SH-SY5Y (cell line): ENCODE measurements at regions not wholly inside any gene's neighbourhood (a gene's known extent, or its start where the extent isn't known, plus 50 kb on each side); places are given as distances from the start of the nearest gene placed in this dataset.
A peak's percentile ranks its signal among the peaks of the same experiment; 100 is the strongest.

Experiments used
- GATA2 ChIP-seq: IDR thresholded peaks from 2 replicates; pipeline ENCODE4 v1.6.1; 2011; ENCODE audit warnings: mild to moderate bottlenecking, low read depth, low read length
- GATA3 ChIP-seq: IDR thresholded peaks from 2 replicates; pipeline ENCODE4 v1.6.1; 2011; ENCODE audit warnings: low read depth, mild to moderate bottlenecking, low read length, moderate library complexity

- TF ChIP-seq GATA2: no peak
- no peak for TF ChIP-seq GATA3
Observed at GRCh38 chr18:11497585-11497984, 111.8 kb upstream of the SLC35G4 start.

DNA sequence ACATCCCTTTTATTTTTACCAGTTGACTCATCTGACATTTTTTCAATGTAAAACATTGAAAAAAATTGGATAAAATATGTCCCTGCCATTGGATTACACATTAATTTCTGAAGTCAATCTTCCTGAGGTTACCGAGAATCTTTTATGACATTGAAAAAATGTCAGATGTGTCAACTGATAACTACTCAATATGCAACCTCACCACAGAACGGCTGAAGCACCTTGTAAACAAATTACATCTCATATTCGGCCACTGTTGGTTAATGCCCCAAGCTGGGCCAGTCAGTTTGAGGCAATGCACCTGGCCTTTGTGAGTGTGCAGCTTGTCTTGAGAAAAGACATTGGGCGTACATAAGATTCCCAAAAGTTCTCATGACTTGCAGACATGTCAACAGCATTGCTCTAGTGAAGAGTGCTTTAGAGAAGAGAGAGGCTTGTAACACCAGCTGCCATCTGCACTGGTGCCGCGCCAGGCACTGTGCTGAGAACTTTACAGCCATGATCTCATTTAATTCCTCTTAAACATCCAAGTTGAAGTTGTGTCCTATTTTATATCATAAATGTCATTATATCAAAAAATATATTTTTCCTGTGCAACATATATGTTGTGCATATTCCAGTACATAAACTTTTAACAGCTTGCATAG, 112.7 kb upstream of the SLC35G4 start:
- TF ChIP-seq GATA2 (no peak), GATA3 (no peak)

- TF ChIP-seq GATA3: no peak
- no peak for TF ChIP-seq GATA2
Observed at GRCh38 chr18:11495441-11495840, 114.0 kb upstream of the SLC35G4 start.

- no peak for TF ChIP-seq GATA2
- no peak for TF ChIP-seq GATA3
Observed at GRCh38 chr18:11494107-11494506, 115.3 kb upstream of the SLC35G4 start.

- TF ChIP-seq GATA3: no peak
- TF ChIP-seq GATA2: no peak
Observed at GRCh38 chr18:11489266-11489899, 120.0 kb upstream of the SLC35G4 start.

GRCh38 chr18:11488175-11488574, 121.2 kb upstream of the SLC35G4 start:
- TF ChIP-seq GATA3 (no peak), GATA2 (no peak)

GRCh38 chr18:11487390-11487789, 122.0 kb upstream of the SLC35G4 start:
- peak; percentile 27; the same call in 1 of the 2 replicates for TF ChIP-seq GATA2
- no peak for TF ChIP-seq GATA3

DNA sequence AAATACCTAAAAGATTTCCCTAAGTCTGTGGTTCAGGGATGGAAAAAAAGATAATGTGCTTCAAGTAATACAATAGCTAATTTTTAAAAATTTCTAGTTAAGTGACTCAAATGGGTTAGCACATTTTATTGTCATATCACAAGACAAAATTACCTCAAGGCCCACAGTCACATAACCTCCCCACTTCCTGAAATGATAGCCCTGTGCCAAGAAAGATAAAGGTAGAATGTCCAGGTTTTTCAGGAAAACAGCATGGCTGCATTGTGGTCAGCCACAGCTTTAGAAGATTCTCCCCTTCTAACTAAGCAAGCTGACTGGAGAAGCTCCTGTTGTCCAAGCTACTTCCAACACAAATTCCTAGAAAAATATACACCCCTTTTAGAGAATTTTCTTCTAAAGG, 127.1 kb upstream of the SLC35G4 start:
- TF ChIP-seq GATA2 (no peak), GATA3 (no peak)

GRCh38 chr18:11480692-11481091, 128.7 kb upstream of the SLC35G4 start:
- TF ChIP-seq GATA3 (no peak), GATA2 (no peak)

- no peak for TF ChIP-seq GATA2
- no peak for TF ChIP-seq GATA3
Observed at GRCh38 chr18:11470941-11471340, 138.5 kb upstream of the SLC35G4 start.

- TF ChIP-seq GATA3: no peak
- TF ChIP-seq GATA2: no peak
Observed at GRCh38 chr18:11468617-11469016, 140.8 kb upstream of the SLC35G4 start.

GRCh38 chr18:11468120-11468519, 141.3 kb upstream of the SLC35G4 start:
- no peak for TF ChIP-seq GATA3
- TF ChIP-seq GATA2: no peak

GRCh38 chr18:11467611-11468010, 141.8 kb upstream of the SLC35G4 start:
- TF ChIP-seq GATA2: no peak
- no peak for TF ChIP-seq GATA3

DNA sequence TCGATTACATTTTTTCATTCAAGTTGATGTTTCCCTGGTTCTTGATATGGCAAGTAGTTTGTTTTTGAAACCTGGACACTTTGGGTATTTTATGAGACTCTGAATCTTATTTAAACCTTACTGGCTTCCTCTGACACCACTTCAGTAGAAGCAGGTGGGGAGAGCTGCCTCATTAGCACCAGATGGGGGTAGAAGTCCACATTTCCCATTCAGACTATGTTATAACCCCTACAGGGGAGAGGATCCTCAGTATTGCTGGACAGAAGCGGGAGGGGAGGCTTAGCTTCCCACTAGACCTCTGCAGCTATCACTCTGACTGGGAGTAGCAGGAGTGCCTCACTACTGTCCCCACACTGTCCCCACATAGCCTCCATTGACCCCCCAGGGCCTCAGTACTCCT, 145.3 kb upstream of the SLC35G4 start:
- TF ChIP-seq GATA2 (no peak), GATA3 (no peak)

DNA sequence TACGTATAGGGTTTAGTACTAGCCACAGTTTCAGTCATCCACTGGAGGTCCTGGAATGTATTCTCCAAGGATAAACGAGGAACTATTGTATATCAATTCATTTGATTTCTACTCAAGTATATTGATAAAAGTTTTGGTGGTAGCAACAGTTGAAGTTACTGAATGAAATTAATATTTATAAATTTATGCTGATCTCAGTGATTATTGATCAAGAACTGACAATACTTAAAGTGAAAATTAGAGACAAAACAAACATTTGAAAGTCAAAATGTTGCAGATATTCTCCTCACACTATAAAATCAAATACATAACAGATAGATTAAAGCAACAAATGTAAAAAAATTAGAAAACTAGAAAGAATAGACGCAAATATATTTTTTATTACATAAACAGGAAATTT, 150.9 kb upstream of the SLC35G4 start:
- TF ChIP-seq GATA2: no peak
- TF ChIP-seq GATA3: no peak
